ENCODE measurements at regions not wholly inside any gene's neighbourhood (a gene's known extent, or its start where the extent isn't known, plus 50 kb on each side); places are given as distances from the start of the nearest gene placed in this dataset.

- TF ChIP-seq CTCF (IDR thresholded peaks at IDR 0.05): no peak
- Mint-ChIP-seq H3K4me3 (no peak overlapping the region), H3K27ac (no peak overlapping the region), H3K36me3 (ENCODE audit: low read depth) (no peaks in the 10 kb centered on the region), H3K9me3 (no peaks in the 10 kb centered on the region), H3K4me1 (ENCODE audit: low read depth) (peaks cover 54% of the 10 kb centered on the region), H3K27me3 (ENCODE audit: insufficient read depth) (peaks cover 19% of the 10 kb centered on the region)
- no peak for DNase-seq
Observed at GRCh38 chr12:123046431-123046830, 66.0 kb downstream of the ARL6IP4 start.

GRCh38 chr12:123045678-123046077, 65.2 kb downstream of the ARL6IP4 start:
- H3K4me3 Mint-ChIP-seq: no peak overlapping the region
- no peak for DNase-seq
- no peak for TF ChIP-seq CTCF (IDR thresholded peaks at IDR 0.05)
- peaks cover 50% of the 10 kb centered on the region for H3K4me1 Mint-ChIP-seq (ENCODE audit: low read depth)
- H3K27me3 Mint-ChIP-seq (ENCODE audit: insufficient read depth): peaks cover 19% of the 10 kb centered on the region
- H3K36me3 Mint-ChIP-seq (ENCODE audit: low read depth): no peaks in the 10 kb centered on the region
- no peaks in the 10 kb centered on the region for H3K9me3 Mint-ChIP-seq
- no peak overlapping the region for H3K27ac Mint-ChIP-seq

DNA sequence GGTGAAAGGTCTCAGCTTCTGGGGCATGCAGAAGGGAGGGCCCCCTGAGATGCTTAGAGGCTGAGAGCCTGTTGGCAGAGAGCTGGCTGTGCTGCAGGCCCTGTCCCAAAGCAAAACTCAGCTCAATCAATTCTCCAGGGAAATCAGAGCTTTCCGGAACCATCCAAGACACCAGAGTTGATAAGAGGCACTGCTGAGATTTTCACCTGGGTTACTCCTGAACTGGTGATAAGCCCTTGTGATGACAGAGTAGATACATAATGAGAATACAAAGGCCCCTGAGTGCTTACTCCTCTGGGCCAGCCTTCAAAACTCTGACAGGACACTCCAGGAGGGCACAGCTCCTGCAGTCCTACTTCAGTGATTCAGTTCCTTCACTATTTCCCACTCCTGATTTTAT, 63.9 kb downstream of the ARL6IP4 start:
- no peaks in the 10 kb centered on the region for H3K9me3 Mint-ChIP-seq
- no peak for DNase-seq
- peak overlapping the region; percentile 81 for H3K27ac Mint-ChIP-seq
- H3K4me3 Mint-ChIP-seq: no peak overlapping the region; the same call in 1 of the 2 replicates
- TF ChIP-seq CTCF (IDR thresholded peaks at IDR 0.05): no peak
- H3K36me3 Mint-ChIP-seq (ENCODE audit: low read depth): no peaks in the 10 kb centered on the region
- H3K27me3 Mint-ChIP-seq (ENCODE audit: insufficient read depth): peaks cover 19% of the 10 kb centered on the region
- peaks cover 36% of the 10 kb centered on the region for H3K4me1 Mint-ChIP-seq (ENCODE audit: low read depth)

DNA sequence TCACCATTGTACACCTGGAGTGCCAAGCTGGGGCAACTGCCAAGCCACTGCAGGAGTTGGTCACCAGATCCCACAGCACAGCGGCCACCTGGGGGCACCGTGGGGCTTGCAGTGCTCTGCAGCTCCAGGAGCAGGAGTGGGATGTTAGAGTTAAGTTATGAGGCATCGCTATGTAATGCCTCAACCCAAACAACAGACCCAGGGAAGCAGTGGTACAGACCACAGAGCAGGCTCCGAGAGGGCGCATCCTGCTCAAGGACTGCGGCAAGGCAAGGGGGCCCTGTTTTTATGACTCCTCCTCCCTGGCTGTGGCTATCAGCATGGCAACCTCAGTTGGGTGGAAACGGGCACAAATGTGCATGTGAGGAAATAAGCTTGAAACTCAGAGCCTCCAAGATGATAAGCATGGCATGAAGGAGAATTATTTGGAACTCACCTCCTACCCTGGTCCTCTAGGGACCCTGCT, 63.1 kb downstream of the ARL6IP4 start:
- no peaks in the 10 kb centered on the region for H3K36me3 Mint-ChIP-seq (ENCODE audit: low read depth)
- H3K4me3 Mint-ChIP-seq: no peak overlapping the region; the same call in 1 of the 2 replicates
- peaks cover 22% of the 10 kb centered on the region for H3K27me3 Mint-ChIP-seq (ENCODE audit: insufficient read depth)
- TF ChIP-seq CTCF (IDR thresholded peaks at IDR 0.05): peak; percentile 85
- no peaks in the 10 kb centered on the region for H3K9me3 Mint-ChIP-seq
- H3K27ac Mint-ChIP-seq: peak overlapping the region; percentile 81
- DNase-seq: peak; percentile 92
- H3K4me1 Mint-ChIP-seq (ENCODE audit: low read depth): peaks cover 33% of the 10 kb centered on the region

DNA sequence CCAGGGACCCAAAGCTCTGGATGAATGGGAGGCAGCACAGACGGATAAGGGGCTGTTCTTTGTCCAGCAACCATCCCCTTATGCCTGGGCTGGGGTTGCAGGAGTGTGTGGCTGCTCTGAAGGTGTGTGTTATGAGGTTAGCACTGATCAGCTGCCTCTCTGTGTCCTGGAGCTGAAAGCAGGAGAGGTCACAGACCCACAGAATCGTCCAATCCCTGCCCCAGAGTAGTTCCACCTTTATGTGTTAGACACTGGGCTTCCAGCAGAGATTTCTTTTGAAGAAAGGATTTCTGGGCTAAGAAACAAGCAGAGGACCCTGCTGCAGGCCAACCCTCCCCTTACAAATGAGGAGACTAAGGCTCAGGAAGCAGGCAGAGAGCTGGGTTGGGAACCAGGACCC, 62.4 kb downstream of the ARL6IP4 start:
- DNase-seq: no peak
- H3K4me1 Mint-ChIP-seq (ENCODE audit: low read depth): peaks cover 33% of the 10 kb centered on the region
- no peaks in the 10 kb centered on the region for H3K9me3 Mint-ChIP-seq
- no peak overlapping the region for H3K4me3 Mint-ChIP-seq
- peaks cover 20% of the 10 kb centered on the region for H3K27me3 Mint-ChIP-seq (ENCODE audit: insufficient read depth)
- no peak overlapping the region for H3K27ac Mint-ChIP-seq
- no peaks in the 10 kb centered on the region for H3K36me3 Mint-ChIP-seq (ENCODE audit: low read depth)
- no peak for TF ChIP-seq CTCF (IDR thresholded peaks at IDR 0.05)
